A673 (cell line): ENCODE measurements at regions not wholly inside any gene's neighbourhood (a gene's known extent, or its start where the extent isn't known, plus 50 kb on each side); places are given as distances from the start of the nearest gene placed in this dataset.

Experiments
- EZH2 ChIP-seq: fragments of 200-600 bp; sonication (generic); IDR thresholded peaks from 2 replicates; pipeline ENCODE4 v1.6.1; 2017; ENCODE audit warnings: borderline replicate concordance, low read depth, mild to moderate bottlenecking, mixed read lengths, antibody characterized with exemption, low read length; ENCODE audit not compliant: poor library complexity, severe bottlenecking
- TF ChIP-seq, protein P1 (sequence below): fragments of 300-800, 200-600 bp; sonication (generic); conservative IDR thresholded peaks from 2 replicates; pipeline ENCODE4 v1.5.1; 2017; ENCODE audit warnings: low read depth, mild to moderate bottlenecking, antibody characterized with exemption, low read length, moderate library complexity, mixed read lengths

DNA sequence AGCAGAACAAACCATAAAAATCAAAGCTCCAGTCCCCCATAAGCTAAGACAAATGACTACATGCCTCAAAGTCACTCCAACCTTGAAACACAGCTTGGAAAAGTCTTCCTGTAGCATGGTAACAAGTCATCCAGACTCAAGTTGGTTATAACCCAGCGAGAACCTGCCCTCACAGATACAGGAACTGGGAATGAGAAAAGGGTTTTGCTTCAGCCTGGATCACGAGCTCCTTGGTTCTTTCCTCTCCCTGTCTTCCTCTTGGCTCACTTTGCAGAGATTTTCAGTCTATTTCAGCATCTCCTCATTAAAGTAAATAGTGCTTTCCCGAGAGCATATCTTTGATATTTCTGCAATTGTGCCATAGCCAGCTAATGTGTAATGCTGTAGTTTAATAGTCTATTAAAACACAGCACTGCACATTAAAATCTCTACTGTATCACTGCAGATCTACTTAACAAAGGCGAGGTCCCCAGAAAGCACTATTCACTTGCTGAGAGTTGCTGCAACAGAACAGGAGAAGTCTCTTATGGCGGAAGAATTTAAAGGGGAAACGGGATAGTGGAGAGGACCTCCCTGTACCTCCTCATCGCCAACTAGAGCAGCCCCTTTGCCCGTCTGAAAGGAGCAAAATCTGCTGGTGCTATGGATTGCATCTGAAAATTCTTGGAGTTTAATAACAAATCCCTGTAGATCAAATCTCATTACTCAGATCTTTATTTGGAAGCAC lies 249.3 kb upstream of the GATB start:
- TF ChIP-seq, protein P1, sequence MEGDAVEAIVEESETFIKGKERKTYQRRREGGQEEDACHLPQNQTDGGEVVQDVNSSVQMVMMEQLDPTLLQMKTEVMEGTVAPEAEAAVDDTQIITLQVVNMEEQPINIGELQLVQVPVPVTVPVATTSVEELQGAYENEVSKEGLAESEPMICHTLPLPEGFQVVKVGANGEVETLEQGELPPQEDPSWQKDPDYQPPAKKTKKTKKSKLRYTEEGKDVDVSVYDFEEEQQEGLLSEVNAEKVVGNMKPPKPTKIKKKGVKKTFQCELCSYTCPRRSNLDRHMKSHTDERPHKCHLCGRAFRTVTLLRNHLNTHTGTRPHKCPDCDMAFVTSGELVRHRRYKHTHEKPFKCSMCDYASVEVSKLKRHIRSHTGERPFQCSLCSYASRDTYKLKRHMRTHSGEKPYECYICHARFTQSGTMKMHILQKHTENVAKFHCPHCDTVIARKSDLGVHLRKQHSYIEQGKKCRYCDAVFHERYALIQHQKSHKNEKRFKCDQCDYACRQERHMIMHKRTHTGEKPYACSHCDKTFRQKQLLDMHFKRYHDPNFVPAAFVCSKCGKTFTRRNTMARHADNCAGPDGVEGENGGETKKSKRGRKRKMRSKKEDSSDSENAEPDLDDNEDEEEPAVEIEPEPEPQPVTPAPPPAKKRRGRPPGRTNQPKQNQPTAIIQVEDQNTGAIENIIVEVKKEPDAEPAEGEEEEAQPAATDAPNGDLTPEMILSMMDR, result no peak
- TF ChIP-seq EZH2, result no peak
